ENCODE measurements at regions not wholly inside any gene's neighbourhood (a gene's known extent, or its start where the extent isn't known, plus 50 kb on each side); places are given as distances from the start of the nearest gene placed in this dataset.

GRCh38 chr11:111101881-111102280 is 143.6 kb upstream of the POU2AF2 start:
- H3K27me3 Mint-ChIP-seq (ENCODE audit: insufficient read depth): peaks cover 7% of the 10 kb centered on the region
- H3K27ac Mint-ChIP-seq: no peak overlapping the region
- no peaks in the 10 kb centered on the region for H3K36me3 Mint-ChIP-seq (ENCODE audit: low read depth)

GRCh38 chr11:111099028-111099713 is 146.4 kb upstream of the POU2AF2 start:
- peaks cover 9% of the 10 kb centered on the region for H3K27me3 Mint-ChIP-seq (ENCODE audit: insufficient read depth)
- no peaks in the 10 kb centered on the region for H3K4me1 Mint-ChIP-seq (ENCODE audit: low read depth)
- no peak for DNase-seq (ENCODE audit: low spot score)
- intact Hi-C loops (cut with micrococcal nuclease): no loop called here
- no peaks in the 10 kb centered on the region for H3K36me3 Mint-ChIP-seq (ENCODE audit: low read depth)
- H3K27ac Mint-ChIP-seq: no peak overlapping the region
- no peak overlapping the region for H3K4me3 Mint-ChIP-seq
- no peaks in the 10 kb centered on the region for H3K9me3 Mint-ChIP-seq

More at GRCh38 chr11:111101881-111102280, 143.6 kb upstream of the POU2AF2 start:
- no peaks in the 10 kb centered on the region for H3K4me1 Mint-ChIP-seq (ENCODE audit: low read depth)
- DNase-seq (ENCODE audit: low spot score): no peak
- intact Hi-C loops (cut with micrococcal nuclease): no loop called here
- H3K9me3 Mint-ChIP-seq: no peaks in the 10 kb centered on the region
- no peak overlapping the region for H3K4me3 Mint-ChIP-seq

- no peak overlapping the region for H3K4me3 Mint-ChIP-seq
- H3K9me3 Mint-ChIP-seq: no peaks in the 10 kb centered on the region
- H3K27ac Mint-ChIP-seq: no peak overlapping the region
- H3K36me3 Mint-ChIP-seq (ENCODE audit: low read depth): no peaks in the 10 kb centered on the region
- H3K4me1 Mint-ChIP-seq (ENCODE audit: low read depth): no peaks in the 10 kb centered on the region
- DNase-seq (ENCODE audit: low spot score): no peak
- H3K27me3 Mint-ChIP-seq (ENCODE audit: insufficient read depth): peaks cover 5% of the 10 kb centered on the region
- intact Hi-C loops (cut with micrococcal nuclease): no loop called here
These were observed 147.4 kb upstream of the POU2AF2 start for GRCh38 chr11:111098091-111098490.

- Mint-ChIP-seq H3K9me3 (no peaks in the 10 kb centered on the region), H3K4me1 (ENCODE audit: low read depth) (no peaks in the 10 kb centered on the region), H3K36me3 (ENCODE audit: low read depth) (no peaks in the 10 kb centered on the region), H3K27me3 (ENCODE audit: insufficient read depth) (peaks cover 8% of the 10 kb centered on the region), H3K4me3 (no peak overlapping the region), H3K27ac (no peak overlapping the region)
- intact Hi-C loops (cut with micrococcal nuclease): no loop called here
- no peak for DNase-seq (ENCODE audit: low spot score)
These were observed 148.3 kb upstream of the POU2AF2 start for GRCh38 chr11:111097191-111097590.

- intact Hi-C loops (cut with micrococcal nuclease): no loop called here
- H3K27ac Mint-ChIP-seq: no peak overlapping the region
- H3K4me3 Mint-ChIP-seq: no peak overlapping the region
- no peaks in the 10 kb centered on the region for H3K36me3 Mint-ChIP-seq (ENCODE audit: low read depth)
- no peak for DNase-seq (ENCODE audit: low spot score)
- H3K9me3 Mint-ChIP-seq: no peaks in the 10 kb centered on the region
- H3K4me1 Mint-ChIP-seq (ENCODE audit: low read depth): no peaks in the 10 kb centered on the region
- H3K27me3 Mint-ChIP-seq (ENCODE audit: insufficient read depth): peaks cover 5% of the 10 kb centered on the region
These were observed 150.2 kb upstream of the POU2AF2 start for GRCh38 chr11:111095327-111095726.

GRCh38 chr11:111093061-111093460 is 152.5 kb upstream of the POU2AF2 start:
- H3K27ac Mint-ChIP-seq: no peak overlapping the region
- no peaks in the 10 kb centered on the region for H3K9me3 Mint-ChIP-seq
- H3K36me3 Mint-ChIP-seq (ENCODE audit: low read depth): no peaks in the 10 kb centered on the region
- H3K4me1 Mint-ChIP-seq (ENCODE audit: low read depth): no peaks in the 10 kb centered on the region
- DNase-seq (ENCODE audit: low spot score): no peak
- peaks cover 15% of the 10 kb centered on the region for H3K27me3 Mint-ChIP-seq (ENCODE audit: insufficient read depth)
- intact Hi-C loops (cut with micrococcal nuclease): no loop called here
- no peak overlapping the region for H3K4me3 Mint-ChIP-seq

- H3K36me3 Mint-ChIP-seq (ENCODE audit: low read depth): no peaks in the 10 kb centered on the region
- peaks cover 13% of the 10 kb centered on the region for H3K27me3 Mint-ChIP-seq (ENCODE audit: insufficient read depth)
These were observed 154.1 kb upstream of the POU2AF2 start for GRCh38 chr11:111091321-111091938.

GRCh38 chr11:111089759-111090158 is 155.8 kb upstream of the POU2AF2 start:
- intact Hi-C loops (cut with micrococcal nuclease): no loop called here
- peaks cover 19% of the 10 kb centered on the region for H3K27me3 Mint-ChIP-seq (ENCODE audit: insufficient read depth)
- H3K9me3 Mint-ChIP-seq: no peaks in the 10 kb centered on the region
- no peak overlapping the region for H3K4me3 Mint-ChIP-seq
- no peaks in the 10 kb centered on the region for H3K36me3 Mint-ChIP-seq (ENCODE audit: low read depth)
- no peak for DNase-seq (ENCODE audit: low spot score)
- H3K27ac Mint-ChIP-seq: no peak overlapping the region
- no peaks in the 10 kb centered on the region for H3K4me1 Mint-ChIP-seq (ENCODE audit: low read depth)

More at GRCh38 chr11:111091321-111091938, 154.1 kb upstream of the POU2AF2 start:
- DNase-seq (ENCODE audit: low spot score): no peak
- Mint-ChIP-seq H3K9me3 (no peaks in the 10 kb centered on the region), H3K27ac (no peak overlapping the region), H3K4me3 (no peak overlapping the region), H3K4me1 (ENCODE audit: low read depth) (no peaks in the 10 kb centered on the region)
- intact Hi-C loops (cut with micrococcal nuclease): no loop called here

GRCh38 chr11:111088847-111089355 is 156.6 kb upstream of the POU2AF2 start:
- no peak overlapping the region for H3K27ac Mint-ChIP-seq
- no peak overlapping the region for H3K4me3 Mint-ChIP-seq
- H3K4me1 Mint-ChIP-seq (ENCODE audit: low read depth): no peaks in the 10 kb centered on the region
- H3K27me3 Mint-ChIP-seq (ENCODE audit: insufficient read depth): peaks cover 19% of the 10 kb centered on the region
- no peak for DNase-seq (ENCODE audit: low spot score)
- no peaks in the 10 kb centered on the region for H3K9me3 Mint-ChIP-seq
- intact Hi-C loops (cut with micrococcal nuclease): no loop called here
- H3K36me3 Mint-ChIP-seq (ENCODE audit: low read depth): no peaks in the 10 kb centered on the region

GRCh38 chr11:111086058-111086457 is 159.5 kb upstream of the POU2AF2 start:
- Mint-ChIP-seq H3K27ac (no peak overlapping the region), H3K36me3 (ENCODE audit: low read depth) (no peaks in the 10 kb centered on the region), H3K4me1 (ENCODE audit: low read depth) (no peaks in the 10 kb centered on the region), H3K4me3 (no peak overlapping the region), H3K9me3 (no peaks in the 10 kb centered on the region), H3K27me3 (ENCODE audit: insufficient read depth) (peaks cover 16% of the 10 kb centered on the region)
- intact Hi-C loops (cut with micrococcal nuclease): no loop called here
- no peak for DNase-seq (ENCODE audit: low spot score)

- H3K27me3 Mint-ChIP-seq (ENCODE audit: insufficient read depth): peaks cover 8% of the 10 kb centered on the region
- no peak for DNase-seq (ENCODE audit: low spot score)
- no peaks in the 10 kb centered on the region for H3K36me3 Mint-ChIP-seq (ENCODE audit: low read depth)
- H3K27ac Mint-ChIP-seq: no peak overlapping the region
- H3K4me1 Mint-ChIP-seq (ENCODE audit: low read depth): no peaks in the 10 kb centered on the region
- H3K9me3 Mint-ChIP-seq: no peaks in the 10 kb centered on the region
- intact Hi-C loops (cut with micrococcal nuclease): no loop called here
- H3K4me3 Mint-ChIP-seq: no peak overlapping the region
These were observed 162.9 kb upstream of the POU2AF2 start for GRCh38 chr11:111082664-111083063.

GRCh38 chr11:111081021-111081511 is 164.5 kb upstream of the POU2AF2 start:
- H3K4me1 Mint-ChIP-seq (ENCODE audit: low read depth): no peaks in the 10 kb centered on the region
- no peak overlapping the region for H3K4me3 Mint-ChIP-seq

GRCh38 chr11:111077530-111078322 is 167.8 kb upstream of the POU2AF2 start:
- Mint-ChIP-seq H3K4me3 (no peak overlapping the region), H3K27ac (no peak overlapping the region), H3K4me1 (ENCODE audit: low read depth) (no peaks in the 10 kb centered on the region), H3K36me3 (ENCODE audit: low read depth) (no peaks in the 10 kb centered on the region), H3K27me3 (ENCODE audit: insufficient read depth) (peaks cover 2% of the 10 kb centered on the region), H3K9me3 (no peaks in the 10 kb centered on the region)
- intact Hi-C loops (cut with micrococcal nuclease): no loop called here
- DNase-seq (ENCODE audit: low spot score): no peak

More at GRCh38 chr11:111081021-111081511, 164.5 kb upstream of the POU2AF2 start:
- Mint-ChIP-seq H3K36me3 (ENCODE audit: low read depth) (no peaks in the 10 kb centered on the region), H3K9me3 (no peaks in the 10 kb centered on the region), H3K27ac (no peak overlapping the region), H3K27me3 (ENCODE audit: insufficient read depth) (peaks cover 8% of the 10 kb centered on the region)
- intact Hi-C loops (cut with micrococcal nuclease): no loop called here
- no peak for DNase-seq (ENCODE audit: low spot score)

All from activated T-helper 1 cell treated with anti-CD3 and anti-CD28 coated beads, Interleukin-12 subunit alpha, Interleukin-12 subunit beta, Interleukin-2, Interleukin-4 antibody, amounts not matched to agents 30 ng/mL and 10 ng/mL and 1 ng/mL, durations not matched to agents 14 hours and 24 hours and 36 hours (primary cell).